ENCODE measurements at regions not wholly inside any gene's neighbourhood (a gene's known extent, or its start where the extent isn't known, plus 50 kb on each side); places are given as distances from the start of the nearest gene placed in this dataset.

DNA sequence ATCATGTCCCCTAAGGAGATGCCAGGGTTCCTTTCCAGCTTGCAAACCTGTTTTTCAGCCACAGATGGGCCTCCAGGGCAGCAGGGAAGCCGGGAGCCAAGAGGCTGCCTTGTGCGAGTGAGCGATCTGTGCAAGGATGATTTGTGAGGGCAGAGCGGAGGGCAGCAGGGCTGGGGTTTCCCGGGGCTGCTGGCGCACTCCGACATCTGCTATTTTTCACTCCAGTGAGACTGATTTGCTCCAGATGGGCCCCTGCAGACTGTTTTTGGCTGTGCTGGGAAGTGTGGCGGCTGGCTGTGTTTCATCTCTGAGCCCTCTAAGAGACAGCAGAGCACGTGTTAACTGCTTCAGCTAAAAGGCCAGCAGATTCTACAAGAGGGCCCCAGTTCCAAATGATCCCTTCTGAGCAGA lies 466.2 kb downstream of the TYW1 start:
- Histone ChIP-seq H3K27ac (ENCODE audit: insufficient read depth, low read length, poor library complexity, severe bottlenecking) (no peak overlapping the region), H3K27me3 (replicated peaks; ENCODE audit: control insufficient read depth, insufficient read depth, low read length, poor library complexity, severe bottlenecking) (no peaks in the 10 kb centered on the region), H3K36me3 (ENCODE audit: control insufficient read depth, insufficient read depth, low read length) (no peaks in the 10 kb centered on the region), H3K9me3 (ENCODE audit: control insufficient read depth, low read length) (no peaks in the 10 kb centered on the region), H3K4me1 (ENCODE audit: control insufficient read depth, insufficient read depth, low read length, poor library complexity, severe bottlenecking) (no peaks in the 10 kb centered on the region), H3K4me3 (ENCODE audit: insufficient read depth, low read depth, low read length, poor library complexity, severe bottlenecking) (no peak overlapping the region)
- no peak for DNase-seq

DNA sequence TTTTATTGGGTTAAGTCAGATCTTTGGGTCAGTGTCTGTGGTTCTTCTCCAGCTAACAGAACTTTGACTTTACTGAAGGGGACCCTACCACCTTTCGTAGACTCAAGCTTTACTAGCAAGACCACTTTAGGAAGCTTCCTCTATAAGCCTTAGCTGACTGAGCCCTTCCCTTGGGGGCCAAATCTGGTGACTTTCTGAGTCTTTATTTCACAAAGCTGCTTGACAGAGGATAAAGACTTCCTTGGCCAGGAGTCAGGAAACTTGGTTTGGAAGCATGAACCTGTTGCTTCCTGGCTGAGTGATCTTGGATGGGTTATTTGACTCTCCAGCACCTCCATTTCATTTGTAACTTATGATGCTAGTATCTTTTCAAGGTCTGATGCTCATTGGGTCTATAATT lies 466.7 kb downstream of the TYW1 start:
- Histone ChIP-seq H3K27me3 (replicated peaks; ENCODE audit: control insufficient read depth, insufficient read depth, low read length, poor library complexity, severe bottlenecking) (no peaks in the 10 kb centered on the region), H3K27ac (ENCODE audit: insufficient read depth, low read length, poor library complexity, severe bottlenecking) (no peak overlapping the region), H3K36me3 (ENCODE audit: control insufficient read depth, insufficient read depth, low read length) (no peaks in the 10 kb centered on the region), H3K4me1 (ENCODE audit: control insufficient read depth, insufficient read depth, low read length, poor library complexity, severe bottlenecking) (no peaks in the 10 kb centered on the region), H3K4me3 (ENCODE audit: insufficient read depth, low read depth, low read length, poor library complexity, severe bottlenecking) (no peak overlapping the region), H3K9me3 (ENCODE audit: control insufficient read depth, low read length) (no peaks in the 10 kb centered on the region)
- no peak for DNase-seq

DNA sequence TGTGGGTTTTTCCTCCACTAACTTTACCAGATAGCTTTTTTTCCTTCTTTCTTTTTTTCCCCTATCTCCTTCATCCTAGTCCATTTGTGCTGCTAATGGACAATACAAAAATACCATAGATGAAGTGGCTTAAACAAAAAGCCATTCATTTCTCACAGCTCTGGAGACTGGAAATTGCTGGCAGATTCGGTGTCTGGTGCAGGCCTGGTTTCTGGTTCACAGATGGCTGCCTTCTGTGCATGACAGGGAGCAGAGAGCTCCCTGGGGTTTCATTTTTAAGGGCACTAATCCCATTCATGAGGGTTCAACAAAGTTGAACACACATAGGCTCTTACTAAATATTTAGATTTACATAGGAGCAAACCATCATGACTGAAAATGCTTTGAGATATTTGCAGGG lies 467.4 kb downstream of the TYW1 start:
- Histone ChIP-seq H3K27me3 (replicated peaks; ENCODE audit: control insufficient read depth, insufficient read depth, low read length, poor library complexity, severe bottlenecking) (no peaks in the 10 kb centered on the region), H3K4me1 (ENCODE audit: control insufficient read depth, insufficient read depth, low read length, poor library complexity, severe bottlenecking) (no peaks in the 10 kb centered on the region), H3K9me3 (ENCODE audit: control insufficient read depth, low read length) (no peaks in the 10 kb centered on the region), H3K27ac (ENCODE audit: insufficient read depth, low read length, poor library complexity, severe bottlenecking) (no peak overlapping the region), H3K4me3 (ENCODE audit: insufficient read depth, low read depth, low read length, poor library complexity, severe bottlenecking) (no peak overlapping the region), H3K36me3 (ENCODE audit: control insufficient read depth, insufficient read depth, low read length) (no peaks in the 10 kb centered on the region)
- no peak for DNase-seq

DNA sequence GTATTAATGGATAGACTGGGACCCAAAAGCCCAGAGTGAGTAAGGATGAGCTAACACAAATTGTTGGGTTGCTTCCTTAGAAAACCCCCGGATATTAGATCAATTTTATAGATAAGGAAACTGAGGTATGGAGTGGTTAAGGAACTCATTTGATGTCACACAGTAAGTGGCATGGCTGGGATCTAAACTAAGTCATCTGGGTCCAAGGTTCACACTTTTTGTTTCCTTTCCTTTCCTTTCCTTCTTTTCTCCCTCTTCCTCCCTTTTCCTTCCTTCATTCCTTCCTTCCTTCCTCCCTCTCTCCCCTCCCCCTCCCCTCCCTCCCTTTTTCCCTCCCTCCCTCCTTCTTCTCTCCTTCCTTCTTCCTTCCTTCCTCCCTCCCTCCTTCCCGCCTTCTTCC lies 469.5 kb downstream of the TYW1 start:
- no peak overlapping the region for H3K4me3 ChIP-seq (ENCODE audit: insufficient read depth, low read depth, low read length, poor library complexity, severe bottlenecking)
- no peaks in the 10 kb centered on the region for H3K36me3 ChIP-seq (ENCODE audit: control insufficient read depth, insufficient read depth, low read length)
- no peaks in the 10 kb centered on the region for H3K27me3 ChIP-seq (replicated peaks; ENCODE audit: control insufficient read depth, insufficient read depth, low read length, poor library complexity, severe bottlenecking)
- no peak overlapping the region for H3K27ac ChIP-seq (ENCODE audit: insufficient read depth, low read length, poor library complexity, severe bottlenecking)
- no peaks in the 10 kb centered on the region for H3K9me3 ChIP-seq (ENCODE audit: control insufficient read depth, low read length)
- DNase-seq = no peak
- H3K4me1 ChIP-seq (ENCODE audit: control insufficient read depth, insufficient read depth, low read length, poor library complexity, severe bottlenecking) = no peaks in the 10 kb centered on the region

- no peak overlapping the region for H3K27ac ChIP-seq (ENCODE audit: insufficient read depth, low read length, poor library complexity, severe bottlenecking)
- no peaks in the 10 kb centered on the region for H3K36me3 ChIP-seq (ENCODE audit: control insufficient read depth, insufficient read depth, low read length)
- no peak for DNase-seq
- H3K9me3 ChIP-seq (ENCODE audit: control insufficient read depth, low read length) = no peaks in the 10 kb centered on the region
- no peaks in the 10 kb centered on the region for H3K27me3 ChIP-seq (replicated peaks; ENCODE audit: control insufficient read depth, insufficient read depth, low read length, poor library complexity, severe bottlenecking)
- no peaks in the 10 kb centered on the region for H3K4me1 ChIP-seq (ENCODE audit: control insufficient read depth, insufficient read depth, low read length, poor library complexity, severe bottlenecking)
- H3K4me3 ChIP-seq (ENCODE audit: insufficient read depth, low read depth, low read length, poor library complexity, severe bottlenecking) = no peak overlapping the region
Observed at GRCh38 chr7:67470256-67470751, 473.7 kb downstream of the TYW1 start.

GRCh38 chr7:67475293-67475692 lies 478.7 kb downstream of the TYW1 start:
- H3K36me3 ChIP-seq (ENCODE audit: control insufficient read depth, insufficient read depth, low read length) = no peaks in the 10 kb centered on the region
- H3K9me3 ChIP-seq (ENCODE audit: control insufficient read depth, low read length) = no peaks in the 10 kb centered on the region
- no peak overlapping the region for H3K4me3 ChIP-seq (ENCODE audit: insufficient read depth, low read depth, low read length, poor library complexity, severe bottlenecking)
- DNase-seq = no peak
- H3K4me1 ChIP-seq (ENCODE audit: control insufficient read depth, insufficient read depth, low read length, poor library complexity, severe bottlenecking) = no peaks in the 10 kb centered on the region
- H3K27me3 ChIP-seq (replicated peaks; ENCODE audit: control insufficient read depth, insufficient read depth, low read length, poor library complexity, severe bottlenecking) = no peaks in the 10 kb centered on the region
- no peak overlapping the region for H3K27ac ChIP-seq (ENCODE audit: insufficient read depth, low read length, poor library complexity, severe bottlenecking)

DNA sequence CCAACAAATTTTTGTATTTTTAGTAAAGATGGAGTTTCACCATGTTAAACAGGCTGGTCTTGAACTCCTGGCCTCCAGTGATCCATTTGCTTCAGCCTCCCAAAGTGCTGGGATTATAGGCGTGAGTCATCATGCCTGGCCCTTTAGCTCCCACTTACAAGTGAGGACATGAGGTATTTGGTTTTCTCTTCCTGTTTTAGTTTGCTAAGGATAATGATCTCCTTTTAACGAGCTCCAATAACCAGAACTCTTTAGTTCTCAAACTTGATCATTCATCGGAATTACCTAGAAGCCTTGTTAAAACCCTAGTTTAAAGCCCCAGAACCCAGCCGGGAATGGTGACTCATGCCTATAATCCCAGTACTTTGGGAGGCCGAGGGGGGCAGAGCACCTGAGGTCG lies 481.4 kb downstream of the TYW1 start:
- Histone ChIP-seq H3K4me3 (ENCODE audit: insufficient read depth, low read depth, low read length, poor library complexity, severe bottlenecking) (no peak overlapping the region), H3K9me3 (ENCODE audit: control insufficient read depth, low read length) (no peaks in the 10 kb centered on the region), H3K27ac (ENCODE audit: insufficient read depth, low read length, poor library complexity, severe bottlenecking) (no peak overlapping the region), H3K27me3 (replicated peaks; ENCODE audit: control insufficient read depth, insufficient read depth, low read length, poor library complexity, severe bottlenecking) (no peaks in the 10 kb centered on the region), H3K4me1 (ENCODE audit: control insufficient read depth, insufficient read depth, low read length, poor library complexity, severe bottlenecking) (no peaks in the 10 kb centered on the region), H3K36me3 (ENCODE audit: control insufficient read depth, insufficient read depth, low read length) (no peaks in the 10 kb centered on the region)
- no peak for DNase-seq

- Histone ChIP-seq H3K27ac (ENCODE audit: insufficient read depth, low read length, poor library complexity, severe bottlenecking) (no peak overlapping the region), H3K4me1 (ENCODE audit: control insufficient read depth, insufficient read depth, low read length, poor library complexity, severe bottlenecking) (no peaks in the 10 kb centered on the region), H3K9me3 (ENCODE audit: control insufficient read depth, low read length) (no peaks in the 10 kb centered on the region), H3K27me3 (replicated peaks; ENCODE audit: control insufficient read depth, insufficient read depth, low read length, poor library complexity, severe bottlenecking) (no peaks in the 10 kb centered on the region), H3K36me3 (ENCODE audit: control insufficient read depth, insufficient read depth, low read length) (no peaks in the 10 kb centered on the region), H3K4me3 (ENCODE audit: insufficient read depth, low read depth, low read length, poor library complexity, severe bottlenecking) (no peak overlapping the region)
- DNase-seq = no peak
Observed at GRCh38 chr7:67484244-67484751, 487.7 kb downstream of the TYW1 start.

GRCh38 chr7:67486401-67486800 lies 489.8 kb downstream of the TYW1 start:
- no peaks in the 10 kb centered on the region for H3K9me3 ChIP-seq (ENCODE audit: control insufficient read depth, low read length)
- H3K4me3 ChIP-seq (ENCODE audit: insufficient read depth, low read depth, low read length, poor library complexity, severe bottlenecking) = no peak overlapping the region
- no peaks in the 10 kb centered on the region for H3K36me3 ChIP-seq (ENCODE audit: control insufficient read depth, insufficient read depth, low read length)

GRCh38 chr7:67487316-67487715 lies 490.7 kb downstream of the TYW1 start:
- Histone ChIP-seq H3K4me1 (ENCODE audit: control insufficient read depth, insufficient read depth, low read length, poor library complexity, severe bottlenecking) (no peaks in the 10 kb centered on the region), H3K27me3 (replicated peaks; ENCODE audit: control insufficient read depth, insufficient read depth, low read length, poor library complexity, severe bottlenecking) (no peaks in the 10 kb centered on the region), H3K9me3 (ENCODE audit: control insufficient read depth, low read length) (no peaks in the 10 kb centered on the region), H3K4me3 (ENCODE audit: insufficient read depth, low read depth, low read length, poor library complexity, severe bottlenecking) (no peak overlapping the region), H3K27ac (ENCODE audit: insufficient read depth, low read length, poor library complexity, severe bottlenecking) (no peak overlapping the region), H3K36me3 (ENCODE audit: control insufficient read depth, insufficient read depth, low read length) (no peaks in the 10 kb centered on the region)
- DNase-seq = no peak

More at GRCh38 chr7:67486401-67486800, 489.8 kb downstream of the TYW1 start:
- Histone ChIP-seq H3K4me1 (ENCODE audit: control insufficient read depth, insufficient read depth, low read length, poor library complexity, severe bottlenecking) (no peaks in the 10 kb centered on the region), H3K27me3 (replicated peaks; ENCODE audit: control insufficient read depth, insufficient read depth, low read length, poor library complexity, severe bottlenecking) (no peaks in the 10 kb centered on the region), H3K27ac (ENCODE audit: insufficient read depth, low read length, poor library complexity, severe bottlenecking) (no peak overlapping the region)
- DNase-seq = no peak
